GM13977 (cell line): ENCODE measurements at regions not wholly inside any gene's neighbourhood (a gene's known extent, or its start where the extent isn't known, plus 50 kb on each side); places are given as distances from the start of the nearest gene placed in this dataset.

Source experiments
- DNase-seq: peaks from one replicate; pipeline ENCODE4 v3.0.0; 2012; ENCODE audit warnings: low spot score
- in situ Hi-C: fragments of 300-500 bp; cut with MboI; formaldehyde crosslinking; loops from one replicate; pipeline ENCODE4 v1.12.0; 2022; ENCODE audit warnings: low sequenced_read_pairs, low pct_unique_long_range_greater_than_20kb, mixed read lengths, inconsistent platforms; ENCODE audit not compliant: unreplicated experiment
- TF ChIP-seq, protein P1 (sequence below): IDR thresholded peaks from 2 replicates; pipeline ENCODE4 v1.5.1; 2012; ENCODE audit warnings: mild to moderate bottlenecking, control low read depth; ENCODE audit not compliant: insufficient read depth; ENCODE audit errors: extremely low read depth, missing control alignments

GRCh38 chr5:116685069-116685468, 110.4 kb upstream of the SEMA6A start:
- DNase-seq = no peak
- in situ Hi-C loops = no loop called here
- TF ChIP-seq, protein P1, sequence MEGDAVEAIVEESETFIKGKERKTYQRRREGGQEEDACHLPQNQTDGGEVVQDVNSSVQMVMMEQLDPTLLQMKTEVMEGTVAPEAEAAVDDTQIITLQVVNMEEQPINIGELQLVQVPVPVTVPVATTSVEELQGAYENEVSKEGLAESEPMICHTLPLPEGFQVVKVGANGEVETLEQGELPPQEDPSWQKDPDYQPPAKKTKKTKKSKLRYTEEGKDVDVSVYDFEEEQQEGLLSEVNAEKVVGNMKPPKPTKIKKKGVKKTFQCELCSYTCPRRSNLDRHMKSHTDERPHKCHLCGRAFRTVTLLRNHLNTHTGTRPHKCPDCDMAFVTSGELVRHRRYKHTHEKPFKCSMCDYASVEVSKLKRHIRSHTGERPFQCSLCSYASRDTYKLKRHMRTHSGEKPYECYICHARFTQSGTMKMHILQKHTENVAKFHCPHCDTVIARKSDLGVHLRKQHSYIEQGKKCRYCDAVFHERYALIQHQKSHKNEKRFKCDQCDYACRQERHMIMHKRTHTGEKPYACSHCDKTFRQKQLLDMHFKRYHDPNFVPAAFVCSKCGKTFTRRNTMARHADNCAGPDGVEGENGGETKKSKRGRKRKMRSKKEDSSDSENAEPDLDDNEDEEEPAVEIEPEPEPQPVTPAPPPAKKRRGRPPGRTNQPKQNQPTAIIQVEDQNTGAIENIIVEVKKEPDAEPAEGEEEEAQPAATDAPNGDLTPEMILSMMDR = no peak

DNA sequence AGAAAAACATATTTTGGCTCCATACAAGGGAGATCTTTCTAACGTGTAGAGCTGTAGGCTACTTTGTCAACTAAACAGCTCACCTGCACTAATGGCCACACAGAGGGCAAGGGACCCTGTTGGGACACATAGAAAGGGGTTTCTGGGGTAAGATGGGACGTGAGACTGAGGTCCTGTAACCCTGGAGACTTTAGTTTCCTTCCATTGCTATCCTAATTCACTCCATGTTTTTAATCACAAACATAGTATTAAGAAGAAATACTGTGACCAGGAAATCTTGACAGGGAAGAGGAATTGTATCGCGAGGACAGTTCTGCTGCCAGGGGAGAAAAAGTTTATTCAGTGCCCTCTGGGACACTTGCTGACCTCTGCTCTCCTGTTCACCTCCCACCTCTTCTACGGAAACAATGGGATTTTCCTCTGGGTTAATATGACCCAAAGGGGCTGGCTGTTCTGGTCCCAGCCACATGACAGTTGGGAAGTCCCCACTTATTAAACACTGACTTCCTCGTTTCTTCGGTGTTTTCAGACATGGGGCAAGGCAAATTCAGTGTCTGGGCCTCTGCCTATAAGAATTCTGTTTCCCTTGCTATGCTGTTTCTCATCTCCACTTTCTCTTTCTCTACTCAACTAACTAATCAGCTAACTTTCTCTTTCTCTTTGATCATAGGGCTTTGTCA, 106.9 kb upstream of the SEMA6A start:
- DNase-seq = peak; percentile 63
- in situ Hi-C loops = no loop called here
- TF ChIP-seq, protein P1 = no peak

GRCh38 chr5:116675626-116675910, 100.9 kb upstream of the SEMA6A start:
- in situ Hi-C loops = no loop called here
- TF ChIP-seq, protein P1 = no peak
- no peak for DNase-seq

DNA sequence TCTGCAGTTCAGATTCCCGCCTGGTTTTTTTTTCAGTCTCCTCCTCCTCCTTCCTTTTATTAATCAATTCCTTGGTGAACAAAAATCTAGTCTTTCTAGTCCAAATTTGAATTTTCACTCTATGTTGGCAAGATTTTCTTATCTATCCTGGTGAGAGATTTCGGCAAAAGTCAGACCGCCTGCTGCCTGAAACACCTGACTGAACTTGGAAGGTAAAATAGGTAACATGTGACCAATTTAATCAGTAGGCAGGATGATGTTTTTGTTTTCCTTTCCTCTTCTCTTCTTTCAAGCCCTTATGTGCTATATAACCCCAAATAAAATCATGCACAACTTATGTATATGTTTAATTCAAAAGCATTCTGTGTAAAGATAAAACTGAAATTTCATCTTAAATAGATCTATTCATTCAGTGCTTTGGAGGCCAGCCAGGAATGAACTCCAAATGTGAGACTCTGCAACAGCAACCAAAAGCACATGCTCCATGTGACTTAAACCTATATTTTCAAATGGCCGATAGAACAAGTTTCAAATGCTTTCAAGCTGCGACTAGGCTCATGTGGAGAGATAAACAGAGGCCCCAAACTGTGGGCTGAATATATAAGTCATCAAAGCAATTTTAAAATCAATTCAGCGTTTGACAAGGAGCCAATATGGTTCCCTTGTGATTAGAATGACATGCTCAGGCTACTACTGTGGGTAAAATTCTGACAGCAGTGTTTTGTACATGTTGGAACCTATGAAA, 100.4 kb upstream of the SEMA6A start:
- in situ Hi-C loops = no loop called here
- TF ChIP-seq, protein P1 = no peak

DNA sequence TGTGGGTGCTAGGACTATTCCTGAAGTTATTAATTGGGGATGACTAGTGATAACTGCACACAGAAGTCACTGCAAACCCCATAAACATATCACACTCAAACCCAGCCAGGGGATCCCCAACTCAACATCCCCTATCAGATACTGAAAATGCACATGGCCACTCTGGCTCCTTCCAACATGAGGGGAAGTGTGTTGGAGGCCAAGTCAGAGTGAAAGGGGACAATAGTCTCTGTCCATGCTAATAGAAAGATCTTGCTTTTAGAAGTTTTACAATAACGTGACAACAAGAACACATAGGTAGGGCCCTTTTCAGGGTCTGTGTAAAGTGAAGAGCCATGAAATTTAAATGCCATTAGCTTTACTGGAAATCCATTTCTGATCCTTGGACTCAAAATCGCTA, 98.8 kb upstream of the SEMA6A start:
- DNase-seq = no peak
- TF ChIP-seq, protein P1 = no peak
- in situ Hi-C loops = no loop called here

More for the DNA sequence above, 100.4 kb upstream of the SEMA6A start:
- no peak for DNase-seq

DNA sequence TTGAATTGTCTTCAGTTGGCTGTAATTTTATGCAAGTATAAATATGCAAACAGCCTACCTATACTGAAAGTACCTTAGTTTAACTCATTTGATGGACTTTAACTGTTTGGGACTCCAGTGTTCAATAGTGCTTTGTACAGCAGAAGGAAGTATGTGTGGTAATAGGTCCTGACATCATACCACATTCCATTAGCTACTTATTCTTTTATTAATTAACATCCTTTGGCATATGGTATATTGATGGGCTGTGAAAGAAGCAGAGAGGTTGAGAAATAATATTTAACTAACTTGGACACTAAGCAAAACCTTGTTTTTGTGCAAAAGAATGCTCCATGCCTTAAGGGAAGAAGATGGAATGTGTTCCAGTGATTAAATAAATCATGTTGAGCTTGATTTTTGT, 97.6 kb upstream of the SEMA6A start:
- TF ChIP-seq, protein P1 = no peak
- DNase-seq = no peak
- in situ Hi-C loops = no loop called here
